LNCaP clone FGC (cell line): ENCODE measurements at regions not wholly inside any gene's neighbourhood (a gene's known extent, or its start where the extent isn't known, plus 50 kb on each side); places are given as distances from the start of the nearest gene placed in this dataset.
"Not testable (repeated sequence)": the region's sequence is repeated elsewhere in the genome, so short reads cannot be mapped to it uniquely, and the experiment has no call there.

Source experiments
- DNase-seq: peaks from one replicate; pipeline ENCODE4 v3.0.0-alpha.2; 2011; ENCODE audit warnings: low read depth
- H3K4me3 ChIP-seq: 2 replicates; pipeline ENCODE4 v1.5.1; 2011; ENCODE audit warnings: mild to moderate bottlenecking, low read depth, low read length, control low read depth
- CTCF ChIP-seq: IDR thresholded peaks from 2 replicates; pipeline ENCODE4 v1.5.1; 2012; ENCODE audit warnings: mild to moderate bottlenecking; ENCODE audit not compliant: control insufficient read depth, insufficient read depth; ENCODE audit errors: extremely low read depth

- no peak for TF ChIP-seq CTCF
- DNase-seq = no peak
- H3K4me3 ChIP-seq = no peak overlapping the region
Measured at GRCh38 chr1:143666851-143667250, 304.9 kb downstream of the FAM72C start.

- TF ChIP-seq CTCF = no peak
- H3K4me3 ChIP-seq = no peak overlapping the region
- DNase-seq = no peak
Measured at GRCh38 chr1:143665606-143666005, 306.2 kb downstream of the FAM72C start.

- not testable (repeated sequence) for DNase-seq, H3K4me3 ChIP-seq
Measured at GRCh38 chr1:143663056-143663455, 308.7 kb downstream of the FAM72C start.

GRCh38 chr1:143661418-143662101 lies 310.2 kb downstream of the FAM72C start:
- no peak for DNase-seq
- H3K4me3 ChIP-seq = no peak overlapping the region; the same call in 1 of the 2 replicates
- no peak for TF ChIP-seq CTCF

GRCh38 chr1:143660354-143660941 lies 311.3 kb downstream of the FAM72C start:
- no peak for DNase-seq
- no peak overlapping the region for H3K4me3 ChIP-seq
- no peak for TF ChIP-seq CTCF

GRCh38 chr1:143653429-143653802 lies 318.4 kb downstream of the FAM72C start:
- no peak for TF ChIP-seq CTCF
- no peak for DNase-seq
- H3K4me3 ChIP-seq = no peak overlapping the region

GRCh38 chr1:143652744-143653428 lies 318.9 kb downstream of the FAM72C start:
- DNase-seq = no peak
- no peak for TF ChIP-seq CTCF
- H3K4me3 ChIP-seq = no peak overlapping the region
